ENCODE measurements at regions not wholly inside any gene's neighbourhood (a gene's known extent, or its start where the extent isn't known, plus 50 kb on each side); places are given as distances from the start of the nearest gene placed in this dataset.

- TF ChIP-seq CTCF (IDR thresholded peaks at IDR 0.05; ENCODE audit: low read depth, low read length) (no peak), EZH2phosphoT487 (IDR thresholded peaks at IDR 0.05; ENCODE audit: low read depth) (no peak)
Observed at GRCh38 chr1:95865769-95866168, 631.8 kb downstream of the RWDD3 start.
